Endothelial cell (in vitro differentiated cells): ENCODE measurements at regions not wholly inside any gene's neighbourhood (a gene's known extent, or its start where the extent isn't known, plus 50 kb on each side); places are given as distances from the start of the nearest gene placed in this dataset.

Experiments used
- DNase-seq: peaks from one replicate; pipeline ENCODE4 v3.0.0; 2021; ENCODE audit warnings: low spot score
- H3K27ac Mint-ChIP-seq: one replicate; pipeline ENCODE4 v1.8.0; 2021; ENCODE audit warnings: mixed read lengths, inconsistent platforms; ENCODE audit not compliant: unreplicated experiment
- H3K27me3 Mint-ChIP-seq: one replicate; pipeline ENCODE4 v1.8.0; 2021; ENCODE audit warnings: mild to moderate bottlenecking, moderate library complexity, mixed read lengths, inconsistent platforms; ENCODE audit not compliant: unreplicated experiment
- H3K36me3 Mint-ChIP-seq: one replicate; pipeline ENCODE4 v1.8.0; 2021; ENCODE audit warnings: mild to moderate bottlenecking, low read depth, mixed read lengths, inconsistent platforms; ENCODE audit not compliant: unreplicated experiment
- H3K4me1 Mint-ChIP-seq: one replicate; pipeline ENCODE4 v1.8.0; 2021; ENCODE audit warnings: mild to moderate bottlenecking, mixed read lengths, inconsistent platforms; ENCODE audit not compliant: unreplicated experiment
- H3K4me3 Mint-ChIP-seq: one replicate; pipeline ENCODE4 v1.8.0; 2021; ENCODE audit warnings: mild to moderate bottlenecking, mixed read lengths, inconsistent platforms; ENCODE audit not compliant: unreplicated experiment
- H3K9me3 Mint-ChIP-seq: one replicate; pipeline ENCODE4 v1.8.0; 2021; ENCODE audit warnings: mixed read lengths, inconsistent platforms; ENCODE audit not compliant: unreplicated experiment
- CTCF ChIP-seq: fragments of 200-600 bp; sonication (generic); IDR thresholded peaks from one replicate; pipeline ENCODE4 v1.5.0; 2021; ENCODE audit warnings: antibody characterized with exemption; ENCODE audit not compliant: unreplicated experiment

- Mint-ChIP-seq H3K4me1 (peaks cover 6% of the 10 kb centered on the region), H3K27ac (no peak overlapping the region)
Observed at GRCh38 chr4:123747016-123747415, 350.4 kb downstream of the SPRY1 start.

GRCh38 chr4:123748806-123749205 is 352.2 kb downstream of the SPRY1 start:
- Mint-ChIP-seq H3K27ac (no peak overlapping the region), H3K36me3 (no peaks in the 10 kb centered on the region), H3K9me3 (no peaks in the 10 kb centered on the region), H3K4me1 (peaks cover 5% of the 10 kb centered on the region), H3K4me3 (no peak overlapping the region), H3K27me3 (peaks cover 6% of the 10 kb centered on the region)
- TF ChIP-seq CTCF, result no peak
- no peak for DNase-seq

More at GRCh38 chr4:123747016-123747415, 350.4 kb downstream of the SPRY1 start:
- DNase-seq, result no peak
- H3K27me3 Mint-ChIP-seq, result peaks cover 6% of the 10 kb centered on the region
- no peak for TF ChIP-seq CTCF
- no peak overlapping the region for H3K4me3 Mint-ChIP-seq
- H3K36me3 Mint-ChIP-seq, result no peaks in the 10 kb centered on the region
- H3K9me3 Mint-ChIP-seq, result no peaks in the 10 kb centered on the region

GRCh38 chr4:123749383-123749782 is 352.8 kb downstream of the SPRY1 start:
- Mint-ChIP-seq H3K27ac (no peak overlapping the region), H3K4me3 (no peak overlapping the region), H3K36me3 (no peaks in the 10 kb centered on the region), H3K9me3 (no peaks in the 10 kb centered on the region), H3K4me1 (peaks cover 5% of the 10 kb centered on the region), H3K27me3 (peaks cover 6% of the 10 kb centered on the region)
- no peak for TF ChIP-seq CTCF
- no peak for DNase-seq

- Mint-ChIP-seq H3K9me3 (no peaks in the 10 kb centered on the region), H3K4me3 (no peak overlapping the region), H3K27ac (no peak overlapping the region), H3K4me1 (peaks cover 7% of the 10 kb centered on the region), H3K27me3 (peaks cover 6% of the 10 kb centered on the region), H3K36me3 (no peaks in the 10 kb centered on the region)
- no peak for DNase-seq
- no peak for TF ChIP-seq CTCF
Observed at GRCh38 chr4:123750044-123750443, 353.4 kb downstream of the SPRY1 start.

GRCh38 chr4:123755655-123756054 is 359.1 kb downstream of the SPRY1 start:
- Mint-ChIP-seq H3K27ac (no peak overlapping the region), H3K9me3 (no peaks in the 10 kb centered on the region), H3K4me3 (no peak overlapping the region), H3K4me1 (peaks cover 2% of the 10 kb centered on the region), H3K36me3 (no peaks in the 10 kb centered on the region), H3K27me3 (peaks cover under 1% of the 10 kb centered on the region)
- DNase-seq, result no peak
- TF ChIP-seq CTCF, result no peak
